ENCODE measurements at regions not wholly inside any gene's neighbourhood (a gene's known extent, or its start where the extent isn't known, plus 50 kb on each side); places are given as distances from the start of the nearest gene placed in this dataset.

DNA sequence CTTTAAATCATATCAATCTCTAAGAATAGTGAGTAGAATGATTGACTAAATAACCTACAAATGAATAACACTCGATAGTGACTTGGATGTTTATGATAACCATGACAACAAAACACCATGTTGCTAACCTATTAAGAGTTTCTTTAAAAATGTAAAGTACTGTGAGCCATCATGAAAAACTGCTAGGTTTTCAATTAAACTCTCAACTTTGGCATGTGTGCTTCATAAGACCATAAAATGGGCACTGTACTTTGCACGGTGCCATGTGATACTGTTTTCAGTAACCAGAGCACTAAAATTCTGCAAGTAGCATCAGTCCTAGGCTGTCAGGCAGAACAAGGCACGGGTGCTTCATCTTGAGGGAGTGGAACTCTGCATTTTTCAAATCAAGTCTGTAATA lies 96.2 kb upstream of the TRIM77 start:
- no peak for TF ChIP-seq POLR2A (IDR thresholded peaks at IDR 0.05)
- TF ChIP-seq, protein P1, sequence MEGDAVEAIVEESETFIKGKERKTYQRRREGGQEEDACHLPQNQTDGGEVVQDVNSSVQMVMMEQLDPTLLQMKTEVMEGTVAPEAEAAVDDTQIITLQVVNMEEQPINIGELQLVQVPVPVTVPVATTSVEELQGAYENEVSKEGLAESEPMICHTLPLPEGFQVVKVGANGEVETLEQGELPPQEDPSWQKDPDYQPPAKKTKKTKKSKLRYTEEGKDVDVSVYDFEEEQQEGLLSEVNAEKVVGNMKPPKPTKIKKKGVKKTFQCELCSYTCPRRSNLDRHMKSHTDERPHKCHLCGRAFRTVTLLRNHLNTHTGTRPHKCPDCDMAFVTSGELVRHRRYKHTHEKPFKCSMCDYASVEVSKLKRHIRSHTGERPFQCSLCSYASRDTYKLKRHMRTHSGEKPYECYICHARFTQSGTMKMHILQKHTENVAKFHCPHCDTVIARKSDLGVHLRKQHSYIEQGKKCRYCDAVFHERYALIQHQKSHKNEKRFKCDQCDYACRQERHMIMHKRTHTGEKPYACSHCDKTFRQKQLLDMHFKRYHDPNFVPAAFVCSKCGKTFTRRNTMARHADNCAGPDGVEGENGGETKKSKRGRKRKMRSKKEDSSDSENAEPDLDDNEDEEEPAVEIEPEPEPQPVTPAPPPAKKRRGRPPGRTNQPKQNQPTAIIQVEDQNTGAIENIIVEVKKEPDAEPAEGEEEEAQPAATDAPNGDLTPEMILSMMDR (IDR thresholded peaks at IDR 0.05), result no peak
